ENCODE measurements at regions not wholly inside any gene's neighbourhood (a gene's known extent, or its start where the extent isn't known, plus 50 kb on each side); places are given as distances from the start of the nearest gene placed in this dataset.

DNA sequence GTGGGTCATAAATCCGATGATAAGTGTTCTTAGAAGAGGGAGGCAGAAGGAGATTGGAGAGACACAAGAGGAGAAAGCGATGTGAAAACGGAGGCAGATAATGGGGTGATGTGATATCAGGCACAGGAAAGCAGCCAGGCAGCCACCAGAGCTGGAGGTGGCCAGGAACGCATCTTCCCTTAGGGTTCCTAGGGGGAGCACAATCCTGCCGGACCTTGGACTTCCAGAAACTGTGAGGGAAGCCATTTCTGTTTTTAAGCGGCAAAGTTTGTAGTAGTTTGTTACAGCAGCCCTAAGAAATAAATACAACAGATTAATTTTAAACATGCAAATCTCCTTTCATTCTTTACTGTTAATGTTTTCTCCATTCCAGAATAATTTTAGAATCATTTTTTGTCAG lies 259.9 kb upstream of the TMC3 start:
- ATAC-seq (no peak), DNase-seq (no peak)
- no peaks in the 10 kb centered on the region for H3K4me1 ChIP-seq
- no peaks in the 10 kb centered on the region for H3K27me3 ChIP-seq
- intact Hi-C loops (cut with DNase I), result no loop called here
- no peak overlapping the region for H3K4me3 ChIP-seq
- TF ChIP-seq, protein P1, sequence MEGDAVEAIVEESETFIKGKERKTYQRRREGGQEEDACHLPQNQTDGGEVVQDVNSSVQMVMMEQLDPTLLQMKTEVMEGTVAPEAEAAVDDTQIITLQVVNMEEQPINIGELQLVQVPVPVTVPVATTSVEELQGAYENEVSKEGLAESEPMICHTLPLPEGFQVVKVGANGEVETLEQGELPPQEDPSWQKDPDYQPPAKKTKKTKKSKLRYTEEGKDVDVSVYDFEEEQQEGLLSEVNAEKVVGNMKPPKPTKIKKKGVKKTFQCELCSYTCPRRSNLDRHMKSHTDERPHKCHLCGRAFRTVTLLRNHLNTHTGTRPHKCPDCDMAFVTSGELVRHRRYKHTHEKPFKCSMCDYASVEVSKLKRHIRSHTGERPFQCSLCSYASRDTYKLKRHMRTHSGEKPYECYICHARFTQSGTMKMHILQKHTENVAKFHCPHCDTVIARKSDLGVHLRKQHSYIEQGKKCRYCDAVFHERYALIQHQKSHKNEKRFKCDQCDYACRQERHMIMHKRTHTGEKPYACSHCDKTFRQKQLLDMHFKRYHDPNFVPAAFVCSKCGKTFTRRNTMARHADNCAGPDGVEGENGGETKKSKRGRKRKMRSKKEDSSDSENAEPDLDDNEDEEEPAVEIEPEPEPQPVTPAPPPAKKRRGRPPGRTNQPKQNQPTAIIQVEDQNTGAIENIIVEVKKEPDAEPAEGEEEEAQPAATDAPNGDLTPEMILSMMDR (IDR thresholded peaks at IDR 0.05), result no peak
- no peak overlapping the region for H3K27ac ChIP-seq
- WGBS, 2 donors, result 72 to 75% methylated on average over 6 of the region's 6 CpGs
- H3K36me3 ChIP-seq, result no peaks in the 10 kb centered on the region
- H3K9me3 ChIP-seq, result no peaks in the 10 kb centered on the region

GRCh38 chr15:81625896-81626295 lies 251.9 kb upstream of the TMC3 start:
- DNase-seq (no peak), ATAC-seq (no peak)
- Histone ChIP-seq H3K4me1 (no peaks in the 10 kb centered on the region), H3K4me3 (no peak overlapping the region), H3K27me3 (peaks cover 0 to 4% (median 0%) of the 10 kb centered on the region in 7 donors), H3K9me3 (peaks cover 0 to 17% (median 0%) of the 10 kb centered on the region in 11 donors), H3K36me3 (no peaks in the 10 kb centered on the region), H3K27ac (no peak overlapping the region)
- intact Hi-C loops (cut with DNase I), result no loop called here
- WGBS, 2 donors, result 88 to 91% methylated on average over 2 of the region's 2 CpGs
- TF ChIP-seq, protein P1 (IDR thresholded peaks at IDR 0.05), result no peak

DNA sequence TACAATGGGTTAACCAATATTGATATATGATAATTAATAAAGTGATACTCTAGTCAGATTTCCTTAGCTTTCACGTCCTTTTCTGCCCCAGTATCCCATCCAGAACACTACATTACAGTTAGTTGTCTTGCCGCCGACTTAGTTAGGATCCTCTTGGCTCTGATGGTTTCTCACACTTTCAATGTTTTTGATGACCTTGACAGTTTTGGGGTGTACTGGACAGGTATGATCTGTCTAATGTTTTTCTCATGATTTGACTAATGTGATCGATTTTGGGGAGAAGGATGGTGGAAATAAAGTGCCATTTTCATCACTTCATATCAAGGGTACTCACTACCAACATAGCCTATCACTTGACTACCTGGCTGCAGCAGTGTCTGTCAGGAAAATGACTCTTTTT lies 245.0 kb upstream of the TMC3 start:
- no peak overlapping the region for H3K27ac ChIP-seq
- peaks cover 0 to 4% (median 0%) of the 10 kb centered on the region in 7 donors for H3K27me3 ChIP-seq
- intact Hi-C loops (cut with DNase I), result no loop called here
- DNase-seq (no peak), ATAC-seq (no peak)
- H3K36me3 ChIP-seq, result no peaks in the 10 kb centered on the region
- H3K4me3 ChIP-seq, result no peak overlapping the region
- H3K9me3 ChIP-seq, result peaks cover 0 to 5% (median 0%) of the 10 kb centered on the region in 11 donors
- H3K4me1 ChIP-seq, result no peaks in the 10 kb centered on the region
- WGBS, 2 donors, result 86 to 88% methylated on average over 4 of the region's 4 CpGs
- TF ChIP-seq, protein P1 (IDR thresholded peaks at IDR 0.05), result no peak

DNA sequence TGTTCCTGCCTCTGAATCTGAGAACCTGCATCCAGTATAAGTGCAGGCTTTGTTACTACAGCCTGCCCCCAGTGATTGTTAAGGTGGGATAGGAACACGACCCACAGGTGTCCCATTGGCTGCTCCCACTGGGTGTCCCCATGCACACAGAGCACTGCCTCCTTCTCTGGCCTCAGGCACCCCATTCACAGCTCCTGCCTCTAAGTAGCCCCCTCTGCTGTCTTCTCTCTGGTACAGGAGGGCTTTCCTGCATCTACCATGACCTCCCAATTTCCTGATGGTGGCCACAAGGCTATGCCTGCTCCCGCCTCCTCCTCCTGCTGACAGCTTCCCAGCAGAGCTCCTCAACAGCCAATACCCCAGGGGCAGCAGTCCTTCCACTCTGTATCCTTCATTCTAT lies 238.6 kb upstream of the TMC3 start:
- Histone ChIP-seq H3K9me3 (no peaks in the 10 kb centered on the region), H3K4me1 (no peaks in the 10 kb centered on the region), H3K36me3 (no peaks in the 10 kb centered on the region), H3K4me3 (no peak overlapping the region), H3K27me3 (peaks cover 0 to 12% (median 0%) of the 10 kb centered on the region in 7 donors), H3K27ac (no peak overlapping the region)
- DNase-seq (no peak), ATAC-seq (no peak)
- TF ChIP-seq, protein P1 (IDR thresholded peaks at IDR 0.05), result no peak
- WGBS, 2 donors, result 70 to 87% methylated on average over 2 of the region's 2 CpGs
- intact Hi-C loops (cut with DNase I), result no loop called here
